Thoracic aorta (tissue), 2 donors: ENCODE measurements at regions not wholly inside any gene's neighbourhood (a gene's known extent, or its start where the extent isn't known, plus 50 kb on each side); places are given as distances from the start of the nearest gene placed in this dataset.
A peak's percentile ranks its signal among the peaks of the same experiment; 100 is the strongest.

Experiments used
- ATAC-seq: fragments of 150-250 bp; one replicate; pipeline ENCODE4 v1.8.0; 2017; ENCODE audit warnings: low read depth; ENCODE audit not compliant: insufficient number of reproducible peaks, low FRiP score
- DNase-seq: peaks from one replicate; pipeline ENCODE4 v3.0.0-alpha.2; 2020; ENCODE audit warnings: low spot score
- H3K27ac ChIP-seq, 2 donors: fragments of 200-600 bp; sonication (generic); 1 replicate in 1 of 2; 2 replicates in 1 of 2; pipeline ENCODE4 v1.5.1; 2016; ENCODE audit warnings: mild to moderate bottlenecking in 2 of 2, moderate library complexity in 2 of 2
- H3K27me3 ChIP-seq: fragments of 200-600 bp; sonication (generic); replicated peaks from 2 replicates; pipeline ENCODE4 v1.6.0; 2016; ENCODE audit warnings: mild to moderate bottlenecking; ENCODE audit not compliant: insufficient read depth
- H3K36me3 ChIP-seq: fragments of 200-600 bp; sonication (generic); one replicate; pipeline ENCODE4 v1.5.1; 2016
- H3K4me1 ChIP-seq, 2 donors: fragments of 200-600 bp; sonication (generic); 1 replicate in 1 of 2; 2 replicates in 1 of 2; pipeline versions ENCODE4 v1.5.1 to v1.6.0; 2016; ENCODE audit warnings: low read depth in 2 of 2, mild to moderate bottlenecking in 1 of 2; ENCODE audit not compliant: control insufficient read depth in 1 of 2
- H3K4me3 ChIP-seq: fragments of 200-600 bp; sonication (generic); 2 replicates; pipeline ENCODE4 v1.5.1; 2016; ENCODE audit warnings: mild to moderate bottlenecking
- H3K9me3 ChIP-seq: fragments of 200-600 bp; sonication (generic); 2 replicates; pipeline ENCODE4 v1.5.1; 2016
- CTCF ChIP-seq: fragments of 200-600 bp; sonication (generic); IDR thresholded peaks from one replicate; pipeline ENCODE4 v1.5.1; 2019; ENCODE audit warnings: antibody characterized with exemption

GRCh38 chr13:47087241-47087640, 190.4 kb upstream of the HTR2A start:
- Histone ChIP-seq H3K9me3 (no peaks in the 10 kb centered on the region), H3K4me1 (peaks cover 10 to 27% of the 10 kb centered on the region in 2 donors), H3K27me3 (no peaks in the 10 kb centered on the region), H3K27ac (peak overlapping the region in 1 of 2 donors; percentile 68), H3K36me3 (no peaks in the 10 kb centered on the region), H3K4me3 (no peak overlapping the region)
- ATAC-seq, result no peak
- no peak for DNase-seq
- TF ChIP-seq CTCF, result no peak

- H3K36me3 ChIP-seq, result no peaks in the 10 kb centered on the region
- H3K4me1 ChIP-seq, result peaks cover 10 to 27% of the 10 kb centered on the region in 2 donors
- H3K27me3 ChIP-seq, result no peaks in the 10 kb centered on the region
- ATAC-seq (no peak), DNase-seq (no peak)
- no peaks in the 10 kb centered on the region for H3K9me3 ChIP-seq
- no peak overlapping the region for H3K27ac ChIP-seq
- H3K4me3 ChIP-seq, result no peak overlapping the region
- no peak for TF ChIP-seq CTCF
Observed at GRCh38 chr13:47085346-47085745, 188.5 kb upstream of the HTR2A start.

GRCh38 chr13:47081850-47082249, 185.0 kb upstream of the HTR2A start:
- ATAC-seq, result no peak
- DNase-seq, result no peak
- H3K4me1 ChIP-seq, result peaks cover 0 to 13% of the 10 kb centered on the region in 2 donors

GRCh38 chr13:47081246-47081645, 184.4 kb upstream of the HTR2A start:
- Histone ChIP-seq H3K27ac (no peak overlapping the region), H3K36me3 (no peaks in the 10 kb centered on the region), H3K9me3 (no peaks in the 10 kb centered on the region), H3K4me1 (peaks cover 0 to 8% of the 10 kb centered on the region in 2 donors), H3K27me3 (no peaks in the 10 kb centered on the region), H3K4me3 (no peak overlapping the region)
- TF ChIP-seq CTCF, result no peak
- ATAC-seq (no peak), DNase-seq (no peak)

More at GRCh38 chr13:47081850-47082249, 185.0 kb upstream of the HTR2A start:
- Histone ChIP-seq H3K27me3 (no peaks in the 10 kb centered on the region), H3K4me3 (no peak overlapping the region), H3K27ac (no peak overlapping the region), H3K36me3 (no peaks in the 10 kb centered on the region), H3K9me3 (no peaks in the 10 kb centered on the region)
- TF ChIP-seq CTCF, result no peak

GRCh38 chr13:47080621-47081020, 183.8 kb upstream of the HTR2A start:
- ATAC-seq, result no peak
- H3K9me3 ChIP-seq, result no peaks in the 10 kb centered on the region

More at GRCh38 chr13:47080621-47081020, 183.8 kb upstream of the HTR2A start:
- Histone ChIP-seq H3K27ac (no peak overlapping the region), H3K4me3 (no peak overlapping the region), H3K27me3 (no peaks in the 10 kb centered on the region), H3K36me3 (no peaks in the 10 kb centered on the region), H3K4me1 (peaks cover 0 to 6% of the 10 kb centered on the region in 2 donors)
- DNase-seq, result no peak
- no peak for TF ChIP-seq CTCF
